ENCODE measurements at regions not wholly inside any gene's neighbourhood (a gene's known extent, or its start where the extent isn't known, plus 50 kb on each side); places are given as distances from the start of the nearest gene placed in this dataset.

DNA sequence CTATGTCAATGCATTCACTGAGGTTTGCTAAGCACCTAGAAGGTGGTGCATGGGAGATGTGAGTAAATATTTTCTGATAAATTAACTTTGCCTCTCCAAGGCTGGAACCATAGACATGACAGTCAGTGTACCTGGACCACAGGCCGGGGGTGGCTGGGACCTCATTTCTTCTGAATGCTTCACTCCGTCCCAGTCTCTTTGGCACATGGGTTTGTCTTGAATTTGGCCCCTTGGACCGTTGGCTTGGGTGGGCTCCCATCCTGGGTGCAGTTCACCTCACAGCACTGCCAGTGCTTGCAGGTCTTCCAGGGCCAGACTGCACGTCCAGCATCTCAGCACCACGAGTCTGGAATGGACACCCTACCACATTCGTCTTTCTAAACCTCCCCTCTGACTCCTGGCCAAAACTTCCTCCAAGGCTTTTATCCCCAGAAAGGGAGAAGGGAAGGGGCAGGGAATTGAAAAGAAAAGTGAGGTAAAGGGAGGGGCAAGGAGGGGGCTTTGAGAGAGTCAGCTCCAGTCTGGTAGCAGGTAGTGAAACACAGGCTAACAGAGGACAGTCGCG, 267.8 kb downstream of the MED10 start:
- ATAC-seq (ENCODE audit: insufficient read depth, low read depth), result no peak
- no peak for DNase-seq
- Histone ChIP-seq H3K27me3 (ENCODE audit: insufficient read depth, low read length, poor library complexity) (no peaks in the 10 kb centered on the region), H4K20me1 (ENCODE audit: insufficient read depth, low read length) (no peaks in the 10 kb centered on the region), H3K79me2 (ENCODE audit: insufficient read depth, low read length) (no peaks in the 10 kb centered on the region), H3K4me1 (ENCODE audit: insufficient read depth, low read length) (no peaks in the 10 kb centered on the region), H3K36me3 (ENCODE audit: insufficient read depth, low read length) (no peaks in the 10 kb centered on the region), H3K4me2 (ENCODE audit: insufficient read depth, low read length) (no peak overlapping the region), H3K9me3 (ENCODE audit: insufficient read depth, low read length, severe bottlenecking) (no peaks in the 10 kb centered on the region), H2AFZ (ENCODE audit: low read depth, low read length) (no peak overlapping the region), H3K4me3 (ENCODE audit: low read depth in 1 of 2, low read length in 2 of 2) (no peak overlapping the region), H3K9ac (ENCODE audit: low read depth, low read length) (no peak overlapping the region), H3K27ac (ENCODE audit: low read length) (no peak overlapping the region)
- TF ChIP-seq CTCF (IDR thresholded peaks at IDR 0.05; ENCODE audit: borderline replicate concordance, extremely low read depth, low read length, poor library complexity, severe bottlenecking), result no peak
- no peak for TF ChIP-seq EZH2 (IDR thresholded peaks at IDR 0.05; ENCODE audit: borderline replicate concordance, low read depth, low read length, severe bottlenecking)

DNA sequence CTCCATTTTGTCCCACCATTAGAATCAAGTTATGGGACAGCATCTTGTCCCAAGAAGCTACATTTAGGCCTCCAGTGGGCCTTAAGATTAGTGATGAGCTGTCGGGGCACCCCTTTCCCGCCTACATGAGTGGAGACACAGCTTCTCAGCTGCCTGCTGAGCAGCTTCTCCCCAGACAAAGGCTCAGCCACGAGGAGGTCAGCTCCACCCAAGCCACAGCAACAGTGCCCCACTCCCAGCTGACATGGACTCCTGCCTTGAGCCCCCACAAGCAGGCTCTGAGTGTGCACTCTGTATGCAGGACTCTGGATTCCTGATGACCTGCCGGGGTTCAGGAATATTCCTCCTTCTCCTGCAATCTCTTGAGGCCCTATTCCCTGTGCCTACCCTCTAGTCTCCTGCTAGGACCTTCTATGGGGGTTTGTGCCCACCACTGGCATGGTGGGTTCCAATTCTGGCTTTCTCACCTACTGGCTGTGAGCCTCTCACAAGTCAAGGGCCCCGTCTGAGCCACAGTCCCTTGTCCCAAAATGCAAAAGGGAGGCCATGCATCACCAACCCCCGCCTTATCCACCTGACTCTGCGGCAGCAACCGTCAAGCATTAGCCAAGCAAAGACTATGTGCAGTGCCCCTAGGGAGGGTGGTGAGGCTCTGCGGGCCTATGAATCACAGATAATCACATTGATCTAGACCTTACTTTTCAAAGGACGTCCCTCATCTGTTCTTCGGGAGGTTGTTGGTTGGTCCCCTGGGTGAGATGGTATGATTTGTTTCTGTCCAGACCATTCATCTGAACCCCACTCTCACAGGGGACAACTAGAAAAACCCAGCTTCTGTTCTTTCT, 269.1 kb downstream of the MED10 start:
- Histone ChIP-seq H3K4me2 (ENCODE audit: insufficient read depth, low read length) (no peak overlapping the region), H3K79me2 (ENCODE audit: insufficient read depth, low read length) (no peaks in the 10 kb centered on the region), H3K27ac (ENCODE audit: low read length) (no peak overlapping the region), H3K9ac (ENCODE audit: low read depth, low read length) (no peak overlapping the region), H3K4me3 (ENCODE audit: low read depth in 1 of 2, low read length in 2 of 2) (no peak overlapping the region), H3K36me3 (ENCODE audit: insufficient read depth, low read length) (no peaks in the 10 kb centered on the region), H4K20me1 (ENCODE audit: insufficient read depth, low read length) (no peaks in the 10 kb centered on the region), H3K4me1 (ENCODE audit: insufficient read depth, low read length) (no peaks in the 10 kb centered on the region), H2AFZ (ENCODE audit: low read depth, low read length) (no peak overlapping the region), H3K27me3 (ENCODE audit: insufficient read depth, low read length, poor library complexity) (no peaks in the 10 kb centered on the region), H3K9me3 (ENCODE audit: insufficient read depth, low read length, severe bottlenecking) (no peaks in the 10 kb centered on the region)
- DNase-seq (no peak), ATAC-seq (ENCODE audit: insufficient read depth, low read depth) (no peak)
- no peak for TF ChIP-seq EZH2 (IDR thresholded peaks at IDR 0.05; ENCODE audit: borderline replicate concordance, low read depth, low read length, severe bottlenecking)
- TF ChIP-seq CTCF (IDR thresholded peaks at IDR 0.05; ENCODE audit: borderline replicate concordance, extremely low read depth, low read length, poor library complexity, severe bottlenecking), result no peak

GRCh38 chr5:6108540-6108848, 269.9 kb downstream of the MED10 start:
- ATAC-seq (ENCODE audit: insufficient read depth, low read depth), result no peak

More at GRCh38 chr5:6108540-6108848, 269.9 kb downstream of the MED10 start:
- DNase-seq, result no peak
- Histone ChIP-seq H3K79me2 (ENCODE audit: insufficient read depth, low read length) (no peaks in the 10 kb centered on the region), H3K4me2 (ENCODE audit: insufficient read depth, low read length) (no peak overlapping the region), H3K9me3 (ENCODE audit: insufficient read depth, low read length, severe bottlenecking) (no peaks in the 10 kb centered on the region), H3K27me3 (ENCODE audit: insufficient read depth, low read length, poor library complexity) (no peaks in the 10 kb centered on the region), H3K4me1 (ENCODE audit: insufficient read depth, low read length) (no peaks in the 10 kb centered on the region), H3K27ac (ENCODE audit: low read length) (no peak overlapping the region), H3K9ac (ENCODE audit: low read depth, low read length) (no peak overlapping the region), H3K36me3 (ENCODE audit: insufficient read depth, low read length) (no peaks in the 10 kb centered on the region), H3K4me3 (ENCODE audit: low read depth in 1 of 2, low read length in 2 of 2) (no peak overlapping the region), H4K20me1 (ENCODE audit: insufficient read depth, low read length) (no peaks in the 10 kb centered on the region), H2AFZ (ENCODE audit: low read depth, low read length) (no peak overlapping the region)
- TF ChIP-seq CTCF (IDR thresholded peaks at IDR 0.05; ENCODE audit: borderline replicate concordance, extremely low read depth, low read length, poor library complexity, severe bottlenecking) (no peak), EZH2 (IDR thresholded peaks at IDR 0.05; ENCODE audit: borderline replicate concordance, low read depth, low read length, severe bottlenecking) (no peak)
